Breast epithelium (tissue), 3 donors: ENCODE measurements at regions not wholly inside any gene's neighbourhood (a gene's known extent, or its start where the extent isn't known, plus 50 kb on each side); places are given as distances from the start of the nearest gene placed in this dataset.

ENCODE experiments used
- CTCF ChIP-seq, 3 donors: fragments of 450-650 bp; IDR thresholded peaks; one replicate each; pipeline ENCODE4 v1.5.1; 2016 to 2017; ENCODE audit warnings: antibody characterized with exemption in 3 of 3, mild to moderate bottlenecking in 3 of 3, moderate library complexity in 3 of 3
- POLR2A ChIP-seq: fragments of 450-650 bp; IDR thresholded peaks from one replicate; pipeline ENCODE4 v1.6.1; 2016; ENCODE audit warnings: antibody characterized with exemption, mild to moderate bottlenecking, moderate library complexity
- POLR2AphosphoS5 ChIP-seq, 3 donors: sonication (generic); formaldehyde crosslinking; IDR thresholded peaks; one replicate each; pipeline ENCODE4 v1.6.1; 2017; ENCODE audit warnings: antibody characterized with exemption in 3 of 3

GRCh38 chr5:117740268-117740667 is 1165.6 kb upstream of the SEMA6A start:
- TF ChIP-seq CTCF (IDR thresholded peaks at IDR 0.05) (no peak), POLR2A (no peak), POLR2AphosphoS5 (IDR thresholded peaks at IDR 0.05) (no peak)
